Aorta (tissue), 5 donors: ENCODE measurements at regions not wholly inside any gene's neighbourhood (a gene's known extent, or its start where the extent isn't known, plus 50 kb on each side); places are given as distances from the start of the nearest gene placed in this dataset.
"Not testable (repeated sequence)": the region's sequence is repeated elsewhere in the genome, so short reads cannot be mapped to it uniquely, and the experiment has no call there.

ENCODE experiments used
- ATAC-seq: fragments of 200-7000 bp; cut with Tn5 transposase; one replicate; pipeline ENCODE4 v1.9.1; 2022; ENCODE audit warnings: moderate library complexity; ENCODE audit not compliant: low FRiP score
- DNase-seq, 2 donors: peaks; one replicate each; pipeline ENCODE4 v3.0.0-alpha.2; 2020
- H3K27ac ChIP-seq, 2 donors: one replicate each; pipeline ENCODE4 v1.5.1; 2013; ENCODE audit warnings: low read length in 2 of 2, mild to moderate bottlenecking in 2 of 2, moderate library complexity in 2 of 2, control low read depth in 1 of 2, inconsistent platforms in 1 of 2, low read depth in 1 of 2
- H3K27me3 ChIP-seq, 2 donors: one replicate each; pipeline ENCODE4 v1.6.1; 2013; ENCODE audit warnings: control low read depth in 1 of 2, low read length in 1 of 2, mild to moderate bottlenecking in 1 of 2, moderate library complexity in 1 of 2; ENCODE audit not compliant: insufficient read depth in 2 of 2, control insufficient read depth in 1 of 2
- H3K36me3 ChIP-seq, 2 donors: one replicate each; pipeline ENCODE4 v1.6.1; 2013; ENCODE audit warnings: control low read depth in 1 of 2, low read length in 1 of 2, mild to moderate bottlenecking in 1 of 2; ENCODE audit not compliant: insufficient read depth in 2 of 2, control insufficient read depth in 1 of 2
- H3K4me1 ChIP-seq, 2 donors: one replicate each; pipeline ENCODE4 v1.6.1; 2013; ENCODE audit warnings: low read length in 2 of 2, control low read depth in 1 of 2, mild to moderate bottlenecking in 1 of 2, moderate library complexity in 1 of 2; ENCODE audit not compliant: insufficient read depth in 2 of 2, control insufficient read depth in 1 of 2
- H3K4me3 ChIP-seq, 2 donors: one replicate each; pipeline ENCODE4 v1.5.1; 2013; ENCODE audit warnings: low read length in 2 of 2, control low read depth in 1 of 2, mild to moderate bottlenecking in 1 of 2
- H3K9me3 ChIP-seq: one replicate; pipeline ENCODE4 v1.6.1; 2013; ENCODE audit warnings: mild to moderate bottlenecking, low read length; ENCODE audit not compliant: control insufficient read depth
- WGBS, 2 donors: extraction: QIAGEN DNeasy Blood & Tissue Kit; methylation state at CpG; one replicate each; pipeline ENCODE4 v1.1.7; 2013; 5-methylcytosine and 5-hydroxymethylcytosine counted together
- intact Hi-C, 2 donors: fragments of 100-400 bp; cut with DNase I; formaldehyde crosslinking; loops; one replicate each; pipeline versions ENCODE4 v1.14.2 to v1.15.0; 2022
- donor health status: healthy with polysubstance abuse.
- donor health status: Bipolar disorder and iron deficiency.
- donor health status: DM: no; HTN: no; CAD: no.
- donor health status: DM: no; HTN: no; CAD: no.
- donor health status: DM: yes; HTN: yes; CAD: no.

GRCh38 chr9:87381050-87381711 is 116.5 kb upstream of the DAPK1 start:
- intact Hi-C loops: no loop called here
- H3K27ac ChIP-seq: no peak overlapping the region
- H3K4me3 ChIP-seq: no peak overlapping the region
- DNase-seq: no peak
- no peaks in the 10 kb centered on the region for H3K9me3 ChIP-seq
- no peaks in the 10 kb centered on the region for H3K27me3 ChIP-seq
- peak; percentile 26 for ATAC-seq
- no peaks in the 10 kb centered on the region for H3K4me1 ChIP-seq
- 70 to 74% methylated on average over 4 of the region's 4 CpGs for WGBS, 2 donors
- no peaks in the 10 kb centered on the region for H3K36me3 ChIP-seq

GRCh38 chr9:87381746-87382145 is 115.9 kb upstream of the DAPK1 start:
- no peak overlapping the region for H3K27ac ChIP-seq
- DNase-seq (no peak), ATAC-seq (no peak)
- H3K4me1 ChIP-seq: no peaks in the 10 kb centered on the region
- WGBS, 2 donors: 48 to 56% methylated on average over 4 of the region's 4 CpGs
- H3K27me3 ChIP-seq: no peaks in the 10 kb centered on the region
- H3K36me3 ChIP-seq: no peaks in the 10 kb centered on the region
- intact Hi-C loops: no loop called here
- H3K4me3 ChIP-seq: no peak overlapping the region
- no peaks in the 10 kb centered on the region for H3K9me3 ChIP-seq

DNA sequence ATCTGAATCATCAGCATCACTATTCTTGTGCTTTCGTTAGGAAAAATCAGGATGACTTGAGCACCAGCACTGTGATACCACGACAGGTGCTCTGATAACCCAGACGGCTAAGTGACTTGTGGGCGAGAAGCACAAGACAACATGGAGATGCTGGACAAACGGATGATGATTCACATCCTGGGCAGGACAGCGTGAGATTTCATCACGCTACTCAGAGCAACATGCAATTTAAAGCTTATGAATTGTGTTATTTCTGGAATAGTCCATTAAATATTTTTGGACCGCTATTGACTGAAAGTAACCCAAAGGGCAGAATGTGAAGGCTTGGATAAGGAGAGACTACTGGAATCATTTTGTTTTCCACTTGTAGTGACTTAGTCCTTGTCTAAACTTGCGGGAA is 114.8 kb upstream of the DAPK1 start:
- H3K27me3 ChIP-seq: no peaks in the 10 kb centered on the region
- H3K36me3 ChIP-seq: no peaks in the 10 kb centered on the region
- peak; percentile 63 for ATAC-seq
- H3K9me3 ChIP-seq: no peaks in the 10 kb centered on the region
- peak in 1 of 2 donors; percentile 58 for DNase-seq
- H3K4me1 ChIP-seq: no peaks in the 10 kb centered on the region
- 11 to 19% methylated on average over 9 of the region's 9 CpGs for WGBS, 2 donors
- no peak overlapping the region for H3K4me3 ChIP-seq
- intact Hi-C loops: no loop called here
- H3K27ac ChIP-seq: no peak overlapping the region

DNA sequence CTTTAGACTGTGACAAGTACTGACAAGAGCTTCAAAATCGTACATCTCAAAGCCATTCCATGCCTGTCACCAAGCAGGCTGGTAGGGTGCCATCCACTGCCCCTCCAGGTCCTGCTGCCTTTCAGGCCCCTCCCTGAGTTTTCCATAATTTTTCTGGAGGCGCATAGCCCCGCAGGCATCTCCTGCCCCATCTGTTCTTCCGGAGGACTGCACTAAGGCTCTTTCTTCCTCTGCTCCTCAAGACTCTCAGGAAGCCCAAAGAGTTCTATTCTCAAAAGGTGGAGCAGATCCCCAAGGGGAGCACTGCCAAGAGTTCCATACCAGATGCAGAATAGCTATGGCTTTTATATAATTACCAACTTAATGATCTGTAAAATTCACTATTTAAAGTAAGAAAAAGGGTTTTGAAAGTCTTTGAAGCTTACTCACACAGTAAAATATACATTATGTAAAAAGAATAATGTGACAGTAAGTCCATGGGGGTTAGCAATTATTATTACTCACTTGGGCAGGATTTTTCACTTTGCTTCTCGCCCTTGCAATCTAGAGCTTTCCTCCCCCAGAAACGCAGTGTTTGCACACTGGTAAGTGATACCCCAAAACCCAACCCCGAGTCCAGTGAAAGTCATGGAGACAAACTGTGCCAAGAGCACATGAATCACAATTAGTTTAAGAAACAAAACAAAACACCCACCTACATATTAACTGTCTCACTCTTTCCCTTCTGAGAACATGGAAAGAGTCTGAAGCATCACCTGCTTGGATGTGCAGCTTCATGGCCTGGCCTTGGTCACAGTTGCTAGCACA is 114.1 kb upstream of the DAPK1 start:
- ATAC-seq (no peak), DNase-seq (no peak)
- Histone ChIP-seq H3K9me3 (no peaks in the 10 kb centered on the region), H3K4me1 (no peaks in the 10 kb centered on the region), H3K36me3 (no peaks in the 10 kb centered on the region), H3K27me3 (no peaks in the 10 kb centered on the region), H3K27ac (no peak overlapping the region), H3K4me3 (no peak overlapping the region)
- 83 to 84% methylated on average over 7 of the region's 7 CpGs for WGBS, 2 donors
- intact Hi-C loops: no loop called here

- H3K4me3 ChIP-seq: no peak overlapping the region
- WGBS, 2 donors: 32% methylated on average over 2 of the region's 2 CpGs
- no peaks in the 10 kb centered on the region for H3K9me3 ChIP-seq
- intact Hi-C loops: no loop called here
- H3K27me3 ChIP-seq: no peaks in the 10 kb centered on the region
- ATAC-seq (no peak), DNase-seq (no peak)
- H3K36me3 ChIP-seq: no peaks in the 10 kb centered on the region
- no peaks in the 10 kb centered on the region for H3K4me1 ChIP-seq
- H3K27ac ChIP-seq: no peak overlapping the region
Measured at GRCh38 chr9:87386490-87387025, 111.1 kb upstream of the DAPK1 start.

DNA sequence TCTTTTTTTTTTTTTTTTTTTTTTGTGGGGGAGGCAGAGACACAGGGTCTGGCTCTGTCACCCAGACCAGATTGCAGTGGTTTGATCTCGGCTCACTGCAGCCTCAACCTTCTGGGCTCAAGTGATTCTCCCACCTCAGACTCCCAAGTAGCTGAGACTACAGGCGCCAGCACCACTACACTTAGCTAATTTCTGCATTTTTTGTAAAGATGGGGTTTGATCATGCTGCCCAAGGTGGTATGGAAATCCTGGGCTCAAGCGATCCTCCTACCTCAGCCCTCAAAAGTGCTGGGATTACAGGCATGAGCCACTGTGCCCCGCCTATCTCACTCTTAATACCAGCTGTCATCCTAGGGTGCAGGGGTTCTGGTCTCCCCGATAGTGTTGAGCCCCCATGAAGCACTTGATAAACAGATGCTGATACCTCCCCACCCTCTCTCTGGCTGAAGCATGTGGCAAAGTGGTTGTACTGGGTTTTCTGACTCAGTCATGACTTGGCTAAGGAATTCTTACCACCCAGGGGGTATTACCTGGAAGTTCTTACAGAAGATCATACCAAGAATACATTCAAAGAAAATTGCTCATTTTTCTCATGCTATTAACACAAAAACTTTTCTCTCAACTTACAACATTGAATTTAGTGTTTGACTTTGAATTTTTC is 110.2 kb upstream of the DAPK1 start:
- intact Hi-C loops: no loop called here
- Histone ChIP-seq H3K27ac (no peak overlapping the region), H3K36me3 (no peaks in the 10 kb centered on the region), H3K4me3 (no peak overlapping the region), H3K27me3 (no peaks in the 10 kb centered on the region), H3K9me3 (no peaks in the 10 kb centered on the region), H3K4me1 (no peaks in the 10 kb centered on the region)
- no peak for DNase-seq
- ATAC-seq: no peak
- WGBS, 2 donors: 92 to 96% methylated on average over 5 of the region's 5 CpGs

DNA sequence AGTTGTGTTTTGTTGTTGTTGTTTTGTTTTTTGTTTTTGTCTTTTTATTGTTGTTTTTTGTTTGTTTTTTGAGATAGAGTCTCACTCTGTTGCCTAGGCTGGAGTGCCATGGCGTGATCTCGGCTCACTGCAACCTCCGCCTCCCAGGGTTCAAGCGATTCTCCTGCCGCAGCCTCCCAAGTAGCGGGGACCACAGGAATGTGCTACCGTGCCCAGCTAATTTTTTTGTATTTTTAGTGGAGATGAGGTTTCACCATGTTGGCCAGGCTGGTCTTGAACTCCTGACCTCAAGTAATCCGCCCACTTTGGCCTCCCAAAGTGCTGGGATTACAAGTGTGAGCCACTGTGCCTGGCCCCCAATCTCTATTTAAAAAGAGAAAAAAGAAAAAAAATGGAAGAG is 109.0 kb upstream of the DAPK1 start:
- H3K27ac ChIP-seq, H3K27me3 ChIP-seq, H3K4me1 ChIP-seq, H3K36me3 ChIP-seq, DNase-seq, H3K4me3 ChIP-seq, ATAC-seq, intact Hi-C loops, H3K9me3 ChIP-seq: not testable (repeated sequence)
- WGBS, 2 donors: 83 to 95% methylated on average over 8 of the region's 8 CpGs

GRCh38 chr9:87389936-87390335 is 107.7 kb upstream of the DAPK1 start:
- Histone ChIP-seq H3K27ac (no peak overlapping the region), H3K9me3 (no peaks in the 10 kb centered on the region), H3K36me3 (no peaks in the 10 kb centered on the region), H3K4me1 (no peaks in the 10 kb centered on the region), H3K4me3 (no peak overlapping the region), H3K27me3 (no peaks in the 10 kb centered on the region)
- intact Hi-C loops: no loop called here
- ATAC-seq (no peak), DNase-seq (no peak)
- 69 to 78% methylated on average over 3 of the region's 3 CpGs for WGBS, 2 donors
